ENCODE measurements at regions not wholly inside any gene's neighbourhood (a gene's known extent, or its start where the extent isn't known, plus 50 kb on each side); places are given as distances from the start of the nearest gene placed in this dataset.

- TF ChIP-seq PAX8 (IDR thresholded peaks at IDR 0.05) (no peak), NFIC (IDR thresholded peaks at IDR 0.05; ENCODE audit: low read depth, low read length) (peak; percentile 47; the same call in 1 of the 2 replicates), TCF7 (IDR thresholded peaks at IDR 0.05; ENCODE audit: borderline replicate concordance) (0 out of 2 replicates have a peak, but pooled peaks have one; percentile 47), CREB1 (IDR thresholded peaks at IDR 0.05; ENCODE audit: low read depth) (no peak), EGR1 (IDR thresholded peaks at IDR 0.05; ENCODE audit: borderline replicate concordance in 1 of 2, low read depth in 2 of 2, low read length in 2 of 2) (no peak), SRF (IDR thresholded peaks at IDR 0.05; ENCODE audit: low read depth in 2 of 2, low read length in 2 of 2) (no peak), NR2F1 (conservative IDR thresholded peaks at IDR 0.05) (no peak)
These were observed 85.2 kb upstream of the SESTD1 start (continued) for GRCh38 chr2:179349670-179350303.

GRCh38 chr2:179348906-179349305 is 84.3 kb upstream of the SESTD1 start:
- no peaks in the 10 kb centered on the region for H3K36me3 ChIP-seq (ENCODE audit: control insufficient read depth in 2 of 2, insufficient read depth in 2 of 2, low read length in 1 of 2)
- POLR2A ChIA-PET = no interaction called here
- H3K9ac ChIP-seq (ENCODE audit: control insufficient read depth, insufficient read depth, low read length) = no peak overlapping the region
- no peaks in the 10 kb centered on the region for H3K79me2 ChIP-seq (ENCODE audit: control insufficient read depth, insufficient read depth, low read length)
- no peaks in the 10 kb centered on the region for H3K27me3 ChIP-seq (replicated peaks in 1 of 2; ENCODE audit: control insufficient read depth in 2 of 2, insufficient read depth in 2 of 2, low read length in 1 of 2)
- 69% methylated on average over 3 of the region's 3 CpGs for WGBS (ENCODE audit: insufficient coverage, insufficient replicate concordance, low lambda C conversion rate, missing lambda C conversion rate)
- intact Hi-C loops (cut with micrococcal nuclease; ENCODE audit: unreplicated experiment) = no loop called here
- no peak overlapping the region for H3K4me3 ChIP-seq
- no peak for DNase-seq (ENCODE audit: low read depth, low spot score)
- SMC1A ChIA-PET (ENCODE audit: uncharacterized antibody, unreplicated experiment) = no interaction called here
- CTCF ChIA-PET = no interaction called here
- no TSS peak for BruUV-seq (replicated peaks)
- RAD21 ChIA-PET (ENCODE audit: unreplicated experiment) = no interaction called here
- H2AFZ ChIP-seq (ENCODE audit: control insufficient read depth, low read depth, low read length) = no peak overlapping the region
- H3K9me3 ChIP-seq (replicated peaks; ENCODE audit: control insufficient read depth, insufficient read depth, low read length) = no peaks in the 10 kb centered on the region
- peaks cover 6% of the 10 kb centered on the region; the same call in 1 of the 2 replicates for H3K4me1 ChIP-seq (ENCODE audit: control insufficient read depth, insufficient read depth, low read length)
- H4K20me1 ChIP-seq (ENCODE audit: control insufficient read depth, insufficient read depth) = no peaks in the 10 kb centered on the region
- ATAC-seq = no peak
- no peak overlapping the region for H3K4me2 ChIP-seq (ENCODE audit: control insufficient read depth, insufficient read depth)
- in situ Hi-C loops (cut with MboI) = no loop called here
- FAIRE-seq = no peak
- H3K27ac ChIP-seq (ENCODE audit: control insufficient read depth, insufficient read depth) = no peak overlapping the region
- TF ChIP-seq SUZ12 (IDR thresholded peaks at IDR 0.05; ENCODE audit: unreplicated experiment) (no peak), TBL1XR1 (IDR thresholded peaks at IDR 0.05; ENCODE audit: low read depth, low read length) (no peak), MEF2A (IDR thresholded peaks at IDR 0.05; ENCODE audit: insufficient read depth, low read depth, low read length) (no peak), HSF1 (IDR thresholded peaks at IDR 0.05; ENCODE audit: low read depth, low read length) (no peak), NFYB (IDR thresholded peaks at IDR 0.05; ENCODE audit: insufficient read depth, low read depth, low read length) (no peak), MXI1 (IDR thresholded peaks at IDR 0.05; ENCODE audit: low read depth, low read length) (no peak), PAX5 (IDR thresholded peaks at IDR 0.05; ENCODE audit: borderline replicate concordance, low read depth, low read length) (no peak), SREBF1 (IDR thresholded peaks at IDR 0.05; ENCODE audit: low read length) (no peak), ZNF274 (IDR thresholded peaks at IDR 0.05; ENCODE audit: insufficient read depth, insufficient read length) (no peak), WRNIP1 (IDR thresholded peaks at IDR 0.05; ENCODE audit: borderline replicate concordance, low read depth, low read length) (no peak), ZBTB4 (CRISPR knock-in tag; IDR thresholded peaks at IDR 0.05) (no peak)

Data from GM12878 (cell line).